GM12891 (cell line): ENCODE measurements at regions not wholly inside any gene's neighbourhood (a gene's known extent, or its start where the extent isn't known, plus 50 kb on each side); places are given as distances from the start of the nearest gene placed in this dataset.

Source experiments
- DNase-seq: peaks from one replicate; pipeline ENCODE4 v3.0.0; 2011; ENCODE audit warnings: low spot score; ENCODE audit not compliant: insufficient read length
- FAIRE-seq: peaks from 2 replicates; lab custom pipeline; 2011; peaks lifted over from hg19 to GRCh38; lab: Jason Lieb, UNC
- PAX5 ChIP-seq: IDR thresholded peaks from 2 replicates; pipeline ENCODE4 v1.6.1; 2011; ENCODE audit warnings: low read length, moderate library complexity, mild to moderate bottlenecking; ENCODE audit not compliant: insufficient read depth, severe bottlenecking
- POLR2A ChIP-seq: IDR thresholded peaks from 2 replicates; pipeline ENCODE4 v1.6.1; 2011; ENCODE audit warnings: low read depth, low read length, control low read depth
- POLR2AphosphoS5 ChIP-seq: IDR thresholded peaks from 2 replicates; pipeline ENCODE4 v1.6.1; 2011; ENCODE audit warnings: low read depth, low read length, control low read depth
- POU2F2 ChIP-seq: IDR thresholded peaks from 2 replicates; pipeline ENCODE4 v1.6.1; 2011; ENCODE audit warnings: low read depth, mild to moderate bottlenecking, control low read depth, low read length, moderate library complexity
- SPI1 ChIP-seq: IDR thresholded peaks from 2 replicates; pipeline ENCODE4 v1.6.1; 2011; ENCODE audit warnings: low read depth, low read length, control low read depth
- TAF1 ChIP-seq: IDR thresholded peaks from 2 replicates; pipeline ENCODE4 v1.6.1; 2011; ENCODE audit warnings: low read depth, low read length, control low read depth

DNA sequence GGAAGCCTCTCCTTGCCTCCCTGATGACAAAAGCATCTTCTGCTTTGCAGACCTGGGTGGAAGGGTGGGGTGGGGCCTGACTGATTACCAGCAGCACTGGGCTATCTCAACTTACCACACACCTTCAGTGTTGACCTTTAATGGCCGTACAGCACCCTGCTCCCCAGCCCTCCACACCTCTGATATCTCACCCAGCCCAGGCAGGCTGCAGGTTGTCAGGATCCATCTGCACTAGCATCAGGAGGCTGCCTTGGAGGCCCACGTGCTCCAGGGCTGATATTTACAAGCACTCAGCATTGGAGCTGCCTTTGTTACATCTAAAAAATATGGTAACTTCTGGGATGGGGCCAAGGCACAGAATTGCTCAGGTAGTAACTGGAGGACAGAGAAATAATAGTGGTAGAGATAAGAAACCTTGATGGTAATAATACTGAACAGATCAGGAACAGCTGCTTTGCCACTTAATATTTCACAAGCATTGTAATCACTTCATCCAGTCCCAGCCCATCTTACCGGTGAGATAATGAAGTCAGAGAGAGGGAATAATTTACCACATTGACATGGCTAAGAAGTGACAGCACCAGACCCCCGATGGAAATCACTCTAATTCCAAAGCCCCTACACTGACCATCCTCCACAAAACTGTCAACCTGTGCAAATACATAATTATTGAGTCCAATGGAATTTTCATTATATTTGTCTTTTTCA, 125.2 kb upstream of the RFLNA start:
- FAIRE-seq (no peak), DNase-seq (no peak)
- TF ChIP-seq SPI1, result no peak
- TF ChIP-seq POU2F2, result no peak

DNA sequence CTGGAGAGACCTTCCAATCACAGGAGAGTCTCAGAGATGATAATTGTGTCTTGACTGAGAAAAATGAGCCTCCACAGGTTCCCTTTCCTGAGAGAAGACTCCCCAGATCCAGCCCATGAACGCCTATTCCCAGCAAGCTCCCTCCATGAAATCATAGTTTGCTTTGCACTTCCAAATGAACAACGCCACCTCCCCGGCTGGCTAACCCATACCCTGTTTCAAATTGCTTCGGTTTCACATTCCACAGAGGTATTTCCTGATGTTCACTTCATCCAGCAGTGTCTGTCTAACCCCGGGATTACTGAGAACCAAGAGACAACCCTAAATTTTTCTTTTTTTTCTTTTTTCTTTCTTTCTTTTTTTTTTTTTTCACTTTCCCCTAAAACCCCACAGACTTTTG, 124.1 kb upstream of the RFLNA start:
- TF ChIP-seq TAF1 (no peak), POLR2AphosphoS5 (no peak), POU2F2 (no peak), PAX5 (no peak), SPI1 (no peak), POLR2A (no peak)
- no peak for DNase-seq
- no peak for FAIRE-seq

DNA sequence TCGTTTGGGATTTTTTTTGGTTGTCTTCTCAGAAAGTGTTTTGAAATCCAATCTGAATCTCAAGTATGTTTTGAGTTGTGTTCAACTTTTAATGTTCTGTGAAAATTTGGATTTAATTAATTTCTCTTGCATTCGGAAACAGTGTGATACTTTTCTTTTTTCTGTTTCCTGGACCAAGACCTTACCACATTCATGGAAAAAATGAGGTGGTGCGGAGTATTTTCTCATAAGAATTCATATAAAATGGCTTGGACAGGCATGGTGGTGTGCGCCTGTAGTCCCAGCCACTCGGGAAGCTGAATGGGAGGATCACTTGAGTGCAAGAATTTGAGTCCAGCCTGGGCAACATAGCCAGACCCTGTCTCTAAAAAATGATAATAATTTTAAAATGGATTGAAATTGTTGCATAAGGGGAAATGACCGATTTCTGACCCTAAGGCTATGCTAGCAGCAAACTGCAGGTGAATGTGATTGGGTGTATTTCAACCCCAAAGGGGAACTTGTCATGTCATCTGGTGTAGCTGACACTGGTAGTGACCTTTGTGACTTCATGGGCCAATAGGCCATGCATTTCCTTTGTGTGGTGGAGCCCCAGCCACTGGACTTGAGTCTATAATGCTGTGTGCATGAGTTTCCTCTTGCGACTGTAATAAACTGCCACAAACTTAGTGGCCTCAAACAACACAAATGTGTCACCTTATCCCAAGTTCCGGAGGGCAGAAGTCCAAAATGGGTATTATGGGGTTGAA, 123.5 kb upstream of the RFLNA start:
- FAIRE-seq, result no peak

DNA sequence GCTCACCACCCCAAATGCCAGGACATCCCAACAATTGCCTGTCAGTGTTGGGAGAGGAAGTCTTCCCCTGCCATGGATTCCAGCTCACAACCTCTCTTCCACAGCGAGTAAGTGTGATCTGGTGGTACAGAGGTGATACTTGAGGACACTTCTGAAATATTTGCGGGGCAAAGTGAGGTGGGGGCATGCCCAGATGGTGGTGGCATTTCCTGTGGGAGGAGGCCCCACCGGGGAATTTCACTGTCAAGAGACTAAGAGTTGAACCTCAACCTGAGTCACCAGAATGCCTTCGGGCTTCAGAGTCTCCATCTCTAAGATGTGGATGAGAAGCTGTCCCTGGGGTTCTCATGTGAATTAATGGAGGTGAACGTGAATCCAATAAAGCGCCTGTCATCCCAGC, 122.3 kb upstream of the RFLNA start:
- FAIRE-seq, result no peak
- DNase-seq, result no peak
- TF ChIP-seq POLR2A, result no peak
- TF ChIP-seq POU2F2, result no peak
- TF ChIP-seq POLR2AphosphoS5, result no peak
- no peak for TF ChIP-seq TAF1
- no peak for TF ChIP-seq PAX5
- no peak for TF ChIP-seq SPI1

More for the DNA sequence above, 123.5 kb upstream of the RFLNA start:
- TF ChIP-seq POLR2A (no peak), SPI1 (no peak), TAF1 (no peak), PAX5 (no peak), POLR2AphosphoS5 (no peak)
- no peak for DNase-seq

DNA sequence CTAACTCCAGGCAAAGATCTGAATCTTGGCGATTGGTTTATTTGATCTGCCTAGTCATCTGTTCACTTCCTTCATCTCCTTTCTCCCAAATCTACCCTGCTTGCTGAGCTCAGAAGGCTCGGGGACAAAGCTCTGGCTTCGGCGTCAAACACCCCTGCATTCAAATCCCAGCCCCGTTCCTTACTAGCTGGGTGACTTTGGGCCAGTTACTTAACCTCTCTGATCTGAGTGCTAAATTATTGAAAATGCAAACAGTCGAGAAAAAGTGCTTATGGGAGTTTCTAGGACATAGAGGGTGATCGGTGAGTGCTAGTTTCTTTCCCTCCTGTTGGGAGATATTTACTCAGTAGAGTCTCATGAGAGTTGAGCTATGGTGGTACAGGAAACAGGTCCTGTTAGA, 121.2 kb upstream of the RFLNA start:
- no peak for FAIRE-seq
- TF ChIP-seq POU2F2 (no peak), TAF1 (no peak), POLR2AphosphoS5 (no peak), PAX5 (no peak), SPI1 (no peak)
- no peak for DNase-seq

DNA sequence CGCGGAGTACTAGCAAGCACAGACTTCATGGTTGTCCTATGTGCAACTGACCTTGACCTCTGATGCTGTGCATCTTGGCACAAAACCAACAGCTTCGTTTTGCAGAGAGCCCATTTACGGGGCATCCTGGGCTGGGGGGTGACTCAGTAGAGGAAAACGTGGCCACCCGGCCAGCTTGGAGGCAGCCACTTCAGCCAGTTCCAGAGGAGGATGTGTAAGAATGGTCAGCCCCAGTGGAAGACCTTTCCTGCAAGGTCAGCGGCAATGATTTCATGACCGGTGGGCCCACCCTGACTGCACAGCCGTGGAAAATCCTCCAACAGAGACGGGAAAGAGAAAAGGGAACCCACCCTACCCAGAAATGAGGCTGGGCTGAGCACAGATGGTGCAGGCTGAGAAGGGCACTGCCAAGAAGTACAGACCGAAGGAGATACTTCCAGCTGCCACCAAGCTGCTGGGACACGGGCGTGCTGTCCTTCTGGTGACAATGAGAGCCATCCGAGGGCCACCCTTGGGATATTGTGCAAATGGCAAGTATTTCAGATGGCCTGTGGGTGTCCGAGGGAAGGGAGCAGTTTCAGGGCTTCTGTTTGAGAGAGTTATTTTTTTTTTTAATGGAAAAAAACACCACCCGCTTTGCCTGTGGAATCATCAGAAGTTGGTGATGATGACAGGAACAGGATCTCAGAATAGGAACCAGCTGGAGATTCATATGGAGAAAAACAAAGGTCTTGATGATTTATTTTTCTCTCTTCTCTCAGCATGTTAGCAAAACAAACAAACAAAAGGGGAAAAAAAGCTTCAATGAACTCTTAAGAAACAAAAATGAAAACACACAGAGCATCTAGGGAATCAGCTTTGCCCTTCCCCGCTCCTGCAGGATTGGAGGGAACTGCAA, 120.2 kb upstream of the RFLNA start:
- no peak for TF ChIP-seq PAX5
- DNase-seq (no peak), FAIRE-seq (no peak)

DNA sequence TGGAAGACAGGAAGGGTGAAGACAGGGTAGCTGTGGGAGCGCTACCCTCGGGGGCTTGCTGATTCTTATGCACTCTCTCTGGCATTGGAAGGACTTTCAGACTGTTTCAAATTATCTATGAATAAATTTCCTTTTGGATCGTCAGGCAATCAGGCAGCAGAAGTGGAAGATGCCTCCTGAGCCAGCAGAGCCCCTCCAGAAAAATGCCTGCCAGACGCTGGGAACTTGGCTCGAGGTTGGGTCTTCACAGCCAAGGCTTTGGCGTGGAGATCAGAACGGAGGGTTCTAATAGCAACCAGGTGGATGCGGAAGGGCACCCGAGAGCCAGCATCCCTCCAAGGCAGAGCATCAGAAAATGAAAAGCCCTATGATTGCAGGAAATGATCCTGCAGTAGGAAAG, 119.2 kb upstream of the RFLNA start:
- FAIRE-seq (no peak), DNase-seq (no peak)
- no peak for TF ChIP-seq POU2F2
- TF ChIP-seq POLR2AphosphoS5, result no peak
- TF ChIP-seq SPI1, result no peak
- TF ChIP-seq PAX5, result no peak
- TF ChIP-seq TAF1, result no peak
- TF ChIP-seq POLR2A, result no peak

DNA sequence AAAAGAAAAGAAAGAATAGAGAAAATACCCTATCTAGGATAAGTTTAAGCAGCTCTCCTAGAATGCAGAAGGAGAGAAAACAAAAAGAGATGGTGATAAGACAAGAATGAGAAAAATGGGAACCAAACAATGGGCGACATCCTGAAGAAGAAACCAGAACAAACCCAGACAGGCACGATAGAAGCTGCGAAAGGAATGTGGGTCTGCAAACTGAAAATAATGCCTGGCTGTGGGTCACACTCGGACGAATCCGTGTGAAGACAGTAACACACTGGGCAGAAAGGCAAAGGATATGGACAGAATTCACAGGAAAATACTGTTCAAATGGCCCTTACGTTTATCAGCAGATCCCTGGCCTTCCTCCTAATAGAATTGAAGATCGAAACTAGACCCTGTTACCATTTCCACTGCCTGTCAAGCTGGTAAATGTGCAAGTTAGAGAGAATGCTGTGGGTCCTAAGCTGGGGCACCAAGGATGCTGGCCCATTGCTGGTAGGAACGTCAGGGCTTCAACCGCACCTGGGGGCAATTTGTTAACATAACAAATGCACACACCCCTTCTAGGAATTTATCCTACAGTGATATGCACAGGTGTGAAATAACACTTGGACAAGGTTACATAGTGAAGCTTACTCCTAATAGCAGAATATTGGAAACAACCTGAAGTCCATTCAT, 117.5 kb upstream of the RFLNA start:
- FAIRE-seq (no peak), DNase-seq (no peak)
- TF ChIP-seq SPI1, result no peak
- TF ChIP-seq TAF1, result no peak
- TF ChIP-seq POU2F2, result no peak
- no peak for TF ChIP-seq POLR2A
- no peak for TF ChIP-seq PAX5
- no peak for TF ChIP-seq POLR2AphosphoS5

DNA sequence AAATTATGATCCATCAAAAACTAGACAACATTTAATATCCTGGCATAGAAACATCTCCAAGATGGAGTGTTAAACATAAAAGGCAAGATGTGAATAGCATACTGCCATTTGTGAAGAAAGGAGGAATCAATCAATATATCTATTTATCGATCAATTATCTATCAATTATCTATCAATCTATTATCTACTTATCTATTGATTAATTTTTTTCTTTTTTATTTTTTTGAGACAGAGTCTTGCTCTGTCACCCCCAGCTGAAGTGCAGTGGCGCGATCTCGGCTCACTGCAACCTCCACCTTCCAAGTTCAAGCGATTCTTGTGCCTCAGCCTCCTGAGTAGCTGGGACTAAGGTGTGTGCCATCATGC, 117.0 kb upstream of the RFLNA start:
- no peak for TF ChIP-seq PAX5
- TF ChIP-seq POU2F2, result no peak
- no peak for TF ChIP-seq SPI1
- no peak for TF ChIP-seq POLR2A
- TF ChIP-seq POLR2AphosphoS5, result no peak
- TF ChIP-seq TAF1, result no peak
- DNase-seq, result no peak
- no peak for FAIRE-seq
